ENCODE measurements at regions not wholly inside any gene's neighbourhood (a gene's known extent, or its start where the extent isn't known, plus 50 kb on each side); places are given as distances from the start of the nearest gene placed in this dataset.

- Histone ChIP-seq H3K9me3 (no peaks in the 10 kb centered on the region), H3K4me3 (no peak overlapping the region), H3K36me3 (no peaks in the 10 kb centered on the region), H3K27me3 (no peaks in the 10 kb centered on the region), H3K4me1 (no peaks in the 10 kb centered on the region), H3K27ac (no peak overlapping the region)
- TF ChIP-seq EP300 (IDR thresholded peaks at IDR 0.05) (no peak), POLR2A (IDR thresholded peaks at IDR 0.05) (no peak), CTCF (IDR thresholded peaks at IDR 0.05) (no peak), POLR2AphosphoS5 (IDR thresholded peaks at IDR 0.05) (no peak)
- no peak for DNase-seq (ENCODE audit: low spot score in 2 of 2)
- 98% methylated on average over 5 of the region's 5 CpGs for WGBS
These were observed 677.1 kb downstream of the DTWD2 start for GRCh38 chr5:118311103-118311819.

GRCh38 chr5:118310401-118310800 is 677.9 kb downstream of the DTWD2 start:
- Histone ChIP-seq H3K27ac (no peak overlapping the region), H3K9me3 (no peaks in the 10 kb centered on the region)
- WGBS = 72% methylated on average over 3 of the region's 3 CpGs

GRCh38 chr5:118303296-118303695 is 685.1 kb downstream of the DTWD2 start:
- no peak for TF ChIP-seq POLR2AphosphoS5 (IDR thresholded peaks at IDR 0.05)
- TF ChIP-seq CTCF (IDR thresholded peaks at IDR 0.05) = no peak
- no peak for TF ChIP-seq POLR2A (IDR thresholded peaks at IDR 0.05)
- TF ChIP-seq EP300 (IDR thresholded peaks at IDR 0.05) = no peak
- no peaks in the 10 kb centered on the region for H3K36me3 ChIP-seq
- no peak overlapping the region for H3K4me3 ChIP-seq
- no peak overlapping the region for H3K27ac ChIP-seq
- no peaks in the 10 kb centered on the region for H3K9me3 ChIP-seq
- WGBS = 92% methylated on average over 2 of the region's 2 CpGs
- H3K4me1 ChIP-seq = no peaks in the 10 kb centered on the region
- no peak for DNase-seq (ENCODE audit: low spot score in 2 of 2)
- H3K27me3 ChIP-seq = no peaks in the 10 kb centered on the region

More at GRCh38 chr5:118310401-118310800, 677.9 kb downstream of the DTWD2 start:
- Histone ChIP-seq H3K4me3 (no peak overlapping the region), H3K27me3 (no peaks in the 10 kb centered on the region), H3K36me3 (no peaks in the 10 kb centered on the region), H3K4me1 (no peaks in the 10 kb centered on the region)
- TF ChIP-seq POLR2AphosphoS5 (IDR thresholded peaks at IDR 0.05) (no peak), EP300 (IDR thresholded peaks at IDR 0.05) (no peak), POLR2A (IDR thresholded peaks at IDR 0.05) (no peak), CTCF (IDR thresholded peaks at IDR 0.05) (no peak)
- no peak for DNase-seq (ENCODE audit: low spot score in 2 of 2)

GRCh38 chr5:118302786-118303185 is 685.6 kb downstream of the DTWD2 start:
- WGBS = 77% methylated on average over 1 of the region's 1 CpG
- Histone ChIP-seq H3K27me3 (no peaks in the 10 kb centered on the region), H3K27ac (no peak overlapping the region), H3K9me3 (no peaks in the 10 kb centered on the region), H3K4me1 (no peaks in the 10 kb centered on the region), H3K4me3 (no peak overlapping the region), H3K36me3 (no peaks in the 10 kb centered on the region)
- no peak for DNase-seq (ENCODE audit: low spot score in 2 of 2)
- TF ChIP-seq POLR2A (IDR thresholded peaks at IDR 0.05) = no peak
- no peak for TF ChIP-seq CTCF (IDR thresholded peaks at IDR 0.05)
- TF ChIP-seq POLR2AphosphoS5 (IDR thresholded peaks at IDR 0.05) = no peak
- no peak for TF ChIP-seq EP300 (IDR thresholded peaks at IDR 0.05)

GRCh38 chr5:118301696-118302095 is 686.7 kb downstream of the DTWD2 start:
- Histone ChIP-seq H3K27me3 (no peaks in the 10 kb centered on the region), H3K36me3 (no peaks in the 10 kb centered on the region), H3K27ac (no peak overlapping the region), H3K4me1 (no peaks in the 10 kb centered on the region), H3K4me3 (no peak overlapping the region), H3K9me3 (no peaks in the 10 kb centered on the region)
- TF ChIP-seq POLR2AphosphoS5 (IDR thresholded peaks at IDR 0.05) (no peak), CTCF (IDR thresholded peaks at IDR 0.05) (no peak), POLR2A (IDR thresholded peaks at IDR 0.05) (no peak), EP300 (IDR thresholded peaks at IDR 0.05) (no peak)
- no peak for DNase-seq (ENCODE audit: low spot score in 2 of 2)
- 74% methylated on average over 3 of the region's 3 CpGs for WGBS
